ENCODE measurements at regions not wholly inside any gene's neighbourhood (a gene's known extent, or its start where the extent isn't known, plus 50 kb on each side); places are given as distances from the start of the nearest gene placed in this dataset.
"Not testable (repeated sequence)": the region's sequence is repeated elsewhere in the genome, so short reads cannot be mapped to it uniquely, and the experiment has no call there.

DNA sequence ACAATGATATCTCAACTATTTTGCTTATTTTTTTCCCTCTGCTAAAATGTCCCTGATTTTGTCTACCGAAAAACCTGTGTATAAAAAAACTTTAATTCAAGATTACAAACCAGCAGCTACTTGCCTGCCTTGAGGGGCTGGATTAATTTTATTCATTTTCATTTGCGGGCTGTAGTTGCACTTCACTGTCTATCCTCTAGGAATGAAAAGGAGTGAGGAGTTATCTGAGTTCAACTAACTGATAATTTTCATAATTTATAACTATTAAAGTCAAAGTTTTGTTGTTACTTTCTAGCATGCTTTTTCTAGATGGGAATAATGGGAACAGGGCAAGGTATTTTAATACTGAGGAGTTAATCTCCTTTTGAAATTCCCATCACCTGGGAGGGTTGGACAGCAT, 50.3 kb upstream of the AGTPBP1 start:
- DNase-seq, result not testable (repeated sequence)

DNA sequence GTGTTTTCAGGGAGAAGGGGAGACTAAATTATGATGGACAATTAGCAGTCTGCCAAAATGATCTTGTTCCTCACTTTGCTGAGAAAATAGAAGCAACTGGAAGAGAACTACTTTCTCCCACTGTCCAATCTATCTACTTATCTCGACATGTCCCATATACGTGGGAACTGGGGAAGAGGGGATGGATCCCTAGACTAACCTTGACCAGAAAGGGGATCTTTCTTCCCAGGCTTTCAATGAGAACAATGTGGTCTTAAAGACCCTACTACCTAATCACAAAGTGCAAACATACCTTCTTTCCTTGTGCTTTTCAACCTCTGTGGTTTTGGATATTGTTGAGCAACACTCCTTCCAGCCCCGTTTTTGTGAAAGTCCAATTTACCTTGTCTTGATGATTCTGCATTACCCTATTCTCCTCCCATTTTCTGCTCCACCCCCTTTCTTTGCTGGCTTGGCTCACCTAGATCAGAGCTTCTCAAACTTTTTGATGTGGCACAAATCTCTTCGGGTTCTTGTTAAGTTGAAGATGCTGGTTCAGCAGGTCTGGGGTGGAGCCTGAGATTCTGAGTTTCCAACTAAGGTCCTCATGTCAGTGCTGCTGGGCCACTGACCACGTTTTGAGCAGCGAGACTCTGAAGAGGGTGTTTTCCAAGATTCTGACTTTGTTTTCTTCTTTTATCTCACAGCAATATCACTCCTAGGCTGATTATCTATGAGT, 61.4 kb upstream of the AGTPBP1 start:
- DNase-seq, result not testable (repeated sequence)

DNA sequence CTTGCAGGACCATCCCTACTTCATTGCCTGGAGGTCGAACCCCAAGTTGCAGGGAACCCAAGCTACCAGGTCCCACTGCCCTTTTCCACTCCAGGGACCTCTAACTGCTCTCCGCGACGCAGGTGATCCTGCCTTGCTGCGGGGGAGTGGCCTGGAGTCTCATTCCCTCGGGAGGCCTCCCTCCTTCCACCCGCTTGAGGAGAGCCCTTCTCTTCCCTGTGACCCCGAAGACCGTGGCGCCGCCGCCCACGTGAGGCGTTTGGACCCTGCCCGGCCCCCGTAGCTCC, 63.0 kb upstream of the AGTPBP1 start:
- peak; percentile 34 for DNase-seq

DNA sequence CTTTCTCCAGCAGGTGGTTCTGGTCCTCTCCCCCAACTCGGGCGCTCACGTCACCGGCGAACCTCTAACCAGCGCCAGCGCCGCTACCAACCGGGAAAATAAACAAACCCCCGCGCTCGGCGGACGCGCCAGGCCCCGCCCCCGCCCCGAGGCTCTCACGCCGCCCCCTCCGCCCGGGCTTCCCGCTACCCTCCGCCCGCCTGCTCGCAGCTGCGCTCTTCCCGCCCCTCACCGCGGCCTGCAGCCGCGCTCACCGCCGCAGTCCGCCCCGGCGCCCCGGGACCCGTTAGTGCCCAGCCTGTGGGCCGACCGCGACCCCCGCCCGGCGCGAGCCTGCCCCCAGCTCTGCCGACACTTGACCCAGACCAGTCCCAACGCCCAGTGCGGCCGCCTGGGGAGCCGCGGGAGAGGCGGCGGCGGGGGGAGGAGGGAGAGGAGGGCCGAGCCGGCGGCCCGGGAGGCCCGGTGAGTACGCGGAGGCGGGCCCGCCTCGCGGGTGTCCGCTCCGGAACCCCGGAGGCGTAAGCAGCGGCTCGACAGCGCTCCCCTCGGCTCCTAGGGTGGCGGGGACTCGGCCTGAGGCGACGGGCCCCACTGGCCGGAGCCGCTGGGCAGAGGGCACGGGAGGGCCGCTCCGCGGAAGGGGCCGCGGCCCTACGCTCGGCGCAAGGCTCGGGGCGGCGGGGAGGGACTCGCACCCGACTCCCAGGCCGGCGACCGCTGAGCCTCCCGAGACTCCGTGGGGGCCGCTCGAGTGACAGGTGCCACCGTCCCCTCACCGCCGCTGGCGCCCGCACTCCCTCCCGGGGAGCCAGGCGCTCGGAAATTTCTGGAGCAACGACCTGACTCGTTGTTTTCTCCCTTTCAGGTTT, 63.6 kb upstream of the AGTPBP1 start:
- peak; percentile 34 for DNase-seq

DNA sequence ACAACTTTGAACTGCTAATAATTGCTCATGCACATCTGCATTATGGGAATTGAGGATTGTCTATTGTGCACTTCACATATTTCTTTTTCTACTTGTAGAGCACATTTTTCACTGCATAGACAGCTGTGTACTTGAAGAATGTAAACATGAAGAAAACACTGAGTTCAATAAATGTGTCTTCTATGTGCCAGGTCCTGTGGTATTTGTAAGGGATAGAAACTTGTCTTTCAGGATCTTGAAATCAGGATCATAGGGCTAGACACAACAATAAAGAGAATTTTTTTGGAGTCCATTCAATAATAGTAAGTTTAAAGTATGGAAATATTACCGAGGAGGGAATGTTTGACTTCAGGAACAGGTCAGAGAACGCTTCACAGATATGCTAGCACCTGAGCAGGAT, 66.6 kb upstream of the AGTPBP1 start:
- not testable (repeated sequence) for DNase-seq

DNA sequence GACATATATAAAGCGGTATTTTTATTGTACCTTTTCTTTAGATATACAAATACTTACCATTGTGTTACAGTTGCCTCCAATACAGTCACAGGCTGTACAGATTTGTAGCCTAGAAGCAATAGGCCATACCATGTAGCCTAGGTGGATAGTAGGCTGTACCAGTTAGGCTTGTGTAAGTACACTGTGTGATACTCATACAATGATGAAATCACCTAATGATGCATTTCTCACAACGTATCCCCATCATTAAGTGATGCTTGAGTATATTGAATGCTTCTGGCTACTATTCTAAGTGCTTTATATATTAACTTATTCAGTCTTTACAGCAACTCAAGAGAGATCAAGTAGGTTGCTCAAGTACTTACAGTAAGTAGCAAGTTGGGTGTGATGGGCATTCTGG, 71.6 kb upstream of the AGTPBP1 start:
- not testable (repeated sequence) for DNase-seq

DNA sequence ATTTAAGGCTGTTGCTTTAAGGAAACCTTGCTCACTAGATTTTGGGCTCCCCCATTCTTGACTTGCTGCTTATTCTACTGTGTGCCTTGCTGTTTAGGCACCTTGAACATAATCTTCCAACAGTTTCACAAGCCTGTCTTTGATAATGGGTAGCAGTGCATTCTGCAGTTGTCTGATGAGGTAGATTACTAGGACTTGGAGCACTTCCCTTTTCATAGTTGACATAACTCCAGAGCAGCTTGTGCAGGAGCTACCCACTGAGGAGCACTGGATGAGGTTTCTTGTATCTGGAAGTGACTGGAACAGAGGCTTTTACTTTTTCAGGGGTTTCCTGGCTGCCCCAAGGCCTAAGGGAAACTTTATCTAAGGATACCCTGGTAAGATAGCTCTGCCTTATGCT, 73.0 kb upstream of the AGTPBP1 start:
- not testable (repeated sequence) for DNase-seq

DNA sequence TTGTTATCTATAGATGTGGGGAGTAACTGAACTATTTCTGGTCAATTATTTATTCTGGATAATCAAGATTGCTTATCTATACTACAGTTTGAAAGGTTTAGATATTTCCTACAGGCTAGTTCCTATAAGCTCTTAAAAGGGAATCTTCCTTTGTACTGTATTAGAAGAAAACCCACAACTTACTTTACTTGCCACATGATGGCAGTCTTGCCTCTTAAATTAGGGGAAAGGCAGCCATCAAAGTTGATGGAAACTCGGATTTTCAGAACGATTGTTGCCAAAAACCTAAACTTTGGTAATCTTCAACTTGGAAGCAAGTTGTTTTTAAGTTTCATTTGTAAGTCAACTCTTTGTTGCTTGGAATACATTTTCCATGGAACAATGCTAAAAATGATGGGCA, 77.2 kb upstream of the AGTPBP1 start:
- DNase-seq, result peak; percentile 45

DNA sequence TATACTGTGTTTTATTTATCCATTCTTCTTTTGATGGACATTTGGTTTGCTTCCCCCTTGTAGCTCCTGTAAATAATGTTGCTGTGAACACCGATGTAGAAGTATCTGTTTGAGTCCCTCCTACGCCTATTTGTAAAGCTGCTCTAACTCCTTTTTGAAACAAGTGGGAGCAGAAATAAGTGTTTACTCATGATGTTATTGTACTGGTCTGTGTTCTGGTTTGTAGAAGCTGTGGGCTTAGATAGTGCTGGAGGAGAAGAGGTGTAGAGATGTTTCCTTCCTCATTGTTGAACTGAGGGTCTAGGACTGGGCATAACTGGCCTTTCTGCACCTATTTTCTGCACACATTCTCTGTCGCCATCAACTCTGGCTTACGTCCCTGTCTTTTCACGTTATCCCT, 78.8 kb upstream of the AGTPBP1 start:
- not testable (repeated sequence) for DNase-seq

DNA sequence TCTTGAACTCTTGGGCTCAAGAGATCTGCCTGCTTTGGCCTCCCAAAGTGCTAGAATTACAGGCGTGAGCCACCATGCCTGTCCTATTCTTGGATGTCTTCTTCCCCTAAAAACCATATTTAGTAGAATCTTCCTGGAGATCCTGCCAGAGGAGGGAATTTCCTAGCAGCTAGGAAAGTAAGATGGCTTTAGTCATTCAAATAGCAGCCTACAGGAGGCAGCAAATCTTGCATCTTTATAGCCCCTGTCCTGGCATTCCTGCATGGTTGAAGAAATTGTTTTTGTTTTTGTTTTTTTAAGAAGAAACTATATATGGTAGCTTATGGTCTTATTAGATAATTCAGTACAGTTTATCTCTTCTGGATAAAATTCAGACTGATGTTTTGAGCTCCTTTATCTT, 83.2 kb upstream of the AGTPBP1 start:
- not testable (repeated sequence) for DNase-seq

DNA sequence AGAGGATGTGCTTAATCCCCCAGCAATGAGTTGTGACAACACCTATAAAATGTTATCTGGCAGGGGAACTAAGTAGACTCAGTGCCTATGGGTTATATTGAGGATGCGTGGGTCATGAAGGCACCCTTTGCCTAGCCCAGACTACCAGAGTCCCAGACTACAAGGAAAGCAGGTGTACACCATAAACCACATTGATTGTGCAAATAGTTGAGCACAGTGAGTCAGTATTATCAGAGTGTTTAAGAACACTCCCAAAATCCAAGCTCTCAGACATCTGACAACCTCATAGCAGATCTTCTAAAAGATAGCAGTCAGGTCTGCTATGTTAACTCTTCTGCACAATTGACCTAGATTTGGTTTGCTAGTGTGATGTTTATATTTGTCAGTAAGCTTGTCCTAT, 92.8 kb upstream of the AGTPBP1 start:
- DNase-seq, result not testable (repeated sequence)

DNA sequence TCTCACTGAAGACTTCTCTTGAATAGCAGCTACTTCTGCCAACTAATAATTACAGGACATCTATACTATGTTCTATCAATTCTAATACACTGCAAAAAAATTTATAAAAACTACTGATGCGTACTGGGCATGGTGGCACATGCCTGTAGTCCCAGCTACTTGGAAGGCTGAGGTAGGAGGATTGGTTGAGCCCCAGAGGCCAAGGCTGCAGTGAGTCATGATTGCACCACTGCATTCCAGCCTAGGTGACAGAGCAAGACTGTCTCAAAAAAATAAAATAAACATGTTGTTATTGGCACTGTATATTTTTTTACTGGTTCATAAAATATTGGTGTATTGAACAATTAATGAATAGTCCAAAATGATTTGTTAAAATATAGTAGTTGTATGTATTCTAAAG, 97.0 kb upstream of the NAA35 start:
- DNase-seq, result not testable (repeated sequence)

DNA sequence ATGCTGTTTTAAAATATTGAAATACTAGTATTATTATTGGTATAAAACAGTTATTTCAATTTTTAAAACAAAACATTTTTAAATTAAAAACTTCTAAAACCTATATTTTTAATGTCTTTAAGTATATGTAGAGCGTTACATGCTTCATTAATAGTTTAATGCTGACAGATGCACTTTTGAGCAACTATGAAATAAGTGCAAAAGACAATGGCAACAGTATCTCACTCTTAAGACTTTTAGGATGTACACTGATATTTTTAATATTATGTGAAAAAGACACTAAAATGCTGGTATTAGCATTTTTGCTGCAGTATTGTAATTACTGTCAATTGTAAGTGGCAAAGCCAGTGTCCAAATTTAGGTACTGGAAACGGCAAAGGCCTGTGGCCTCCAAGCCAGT, 93.2 kb upstream of the NAA35 start:
- DNase-seq, result not testable (repeated sequence)

DNA sequence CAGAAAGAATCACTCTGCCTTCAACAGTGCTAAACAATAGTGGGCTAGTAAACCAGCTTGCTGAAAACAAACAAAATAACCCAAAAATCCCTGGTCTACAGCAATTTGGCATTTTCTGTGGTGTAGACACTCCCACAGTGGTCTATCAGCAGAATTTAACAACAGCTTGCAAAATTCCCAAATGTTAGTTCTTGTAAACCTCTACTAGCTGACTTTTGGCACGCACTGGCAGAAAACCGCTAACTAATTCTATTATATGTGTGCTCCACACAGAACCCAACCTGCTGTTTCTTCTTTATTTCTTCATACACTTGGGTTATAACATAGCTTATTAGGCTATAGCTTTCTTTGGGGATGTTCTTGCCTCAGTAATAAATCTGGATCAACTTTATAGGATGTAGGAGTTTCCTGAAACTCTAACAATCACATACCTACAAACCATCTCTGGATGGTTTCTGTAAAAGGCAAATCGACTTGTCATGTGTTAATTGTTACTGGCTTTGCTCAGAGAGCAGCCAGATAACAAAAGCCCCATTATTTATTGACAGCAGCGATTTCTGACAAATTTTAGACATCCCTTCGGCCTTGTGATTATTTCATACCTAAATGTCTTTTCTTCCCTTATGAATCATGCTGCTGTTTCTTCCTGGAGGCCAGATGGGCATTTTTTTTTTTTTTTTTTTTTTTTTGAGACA, 82.7 kb upstream of the NAA35 start:
- DNase-seq, result no peak

DNA sequence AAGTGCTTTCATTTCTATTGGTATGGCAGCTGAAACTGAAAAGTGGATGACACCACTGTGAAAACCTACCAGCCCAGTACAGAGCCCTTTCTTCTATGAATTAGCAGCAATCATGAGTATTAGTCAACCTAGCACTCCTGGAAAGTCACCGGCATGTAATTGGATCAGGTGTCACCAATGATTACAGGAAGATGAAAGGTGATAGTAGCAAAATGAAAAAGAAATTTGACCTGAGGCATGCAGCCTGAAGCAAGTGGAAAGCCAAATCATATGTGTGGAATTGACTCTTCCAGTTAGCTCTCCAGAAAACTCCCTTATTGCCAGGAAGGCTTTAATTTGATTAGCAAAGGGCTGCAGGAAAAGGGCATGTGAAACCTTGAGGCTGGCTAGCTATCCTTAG, 81.2 kb upstream of the NAA35 start:
- DNase-seq, result no peak

DNA sequence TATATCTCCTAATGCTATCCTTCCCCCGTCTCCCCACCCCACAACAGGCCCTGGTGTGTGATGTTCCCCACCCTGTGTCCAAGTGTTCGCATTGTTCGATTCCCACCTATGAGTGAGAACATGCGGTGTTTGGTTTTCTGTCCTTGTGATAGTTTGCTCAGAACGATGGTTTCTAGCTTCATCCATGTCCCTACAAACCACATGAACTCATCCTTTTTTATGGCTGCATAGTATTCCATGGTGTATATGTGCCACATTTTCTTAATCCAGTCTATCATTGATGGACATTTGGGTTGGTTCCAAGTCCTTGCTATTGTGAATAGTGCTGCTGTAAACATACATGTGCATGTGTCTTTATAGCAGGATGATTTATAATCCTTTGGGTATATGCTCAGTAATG, 79.1 kb upstream of the NAA35 start:
- not testable (repeated sequence) for DNase-seq

DNA sequence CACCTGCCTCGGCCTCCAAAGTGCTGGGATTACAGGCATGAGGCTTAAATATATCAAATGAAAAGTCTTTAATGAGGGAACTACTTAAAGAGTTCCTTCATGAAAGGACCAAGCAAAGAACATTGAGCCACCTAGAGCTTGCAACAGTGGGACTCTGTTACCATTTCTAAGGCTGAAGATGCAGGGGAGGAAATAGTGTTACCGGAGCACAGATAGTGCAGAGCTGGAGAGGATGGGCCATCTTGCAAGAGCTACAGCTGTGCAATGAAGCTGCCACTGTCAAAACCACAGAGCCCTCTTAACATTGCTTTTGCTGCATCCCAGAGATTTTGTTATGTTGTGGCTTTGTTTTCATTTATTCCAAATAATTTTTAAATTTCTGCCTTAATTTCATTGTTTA, 77.1 kb upstream of the NAA35 start:
- DNase-seq, result no peak

DNA sequence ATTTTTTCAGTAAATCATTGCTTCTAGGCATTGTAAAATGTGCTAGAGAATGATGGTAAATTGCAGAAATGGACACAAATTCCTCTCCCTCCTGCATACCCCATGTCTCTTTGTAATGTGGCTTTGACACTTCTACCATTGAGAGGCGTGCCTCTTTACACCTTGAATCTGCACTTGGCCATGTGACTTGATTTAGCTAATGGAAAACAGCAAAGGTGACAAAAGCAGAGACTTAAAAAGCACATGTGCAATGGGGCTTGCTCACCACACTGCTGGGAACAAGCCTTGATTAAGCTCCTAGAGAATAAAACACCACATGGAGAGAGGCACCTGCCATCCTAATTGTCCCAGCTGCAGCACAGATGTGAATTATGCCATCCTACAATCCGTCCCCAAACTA, 69.9 kb upstream of the NAA35 start:
- no peak for DNase-seq

DNA sequence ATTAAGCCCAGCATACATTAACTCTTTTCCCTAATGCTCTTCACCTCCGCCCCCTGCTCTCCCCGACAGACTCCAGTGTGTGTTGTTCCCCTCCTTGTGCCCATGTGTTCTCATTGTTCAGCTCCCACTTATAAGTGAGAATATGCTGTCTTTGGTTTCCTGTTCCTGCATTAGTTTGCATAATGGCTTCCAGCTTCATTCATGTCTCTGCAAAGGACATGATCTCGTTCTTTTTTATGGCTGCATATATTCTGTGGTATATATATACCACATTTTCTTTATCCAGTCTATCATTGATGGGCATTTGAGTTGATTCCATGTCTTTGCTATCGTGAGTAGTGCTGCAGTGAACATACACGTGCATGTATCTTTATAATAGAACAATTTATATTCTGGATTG, 69.3 kb upstream of the NAA35 start:
- DNase-seq, result not testable (repeated sequence)

DNA sequence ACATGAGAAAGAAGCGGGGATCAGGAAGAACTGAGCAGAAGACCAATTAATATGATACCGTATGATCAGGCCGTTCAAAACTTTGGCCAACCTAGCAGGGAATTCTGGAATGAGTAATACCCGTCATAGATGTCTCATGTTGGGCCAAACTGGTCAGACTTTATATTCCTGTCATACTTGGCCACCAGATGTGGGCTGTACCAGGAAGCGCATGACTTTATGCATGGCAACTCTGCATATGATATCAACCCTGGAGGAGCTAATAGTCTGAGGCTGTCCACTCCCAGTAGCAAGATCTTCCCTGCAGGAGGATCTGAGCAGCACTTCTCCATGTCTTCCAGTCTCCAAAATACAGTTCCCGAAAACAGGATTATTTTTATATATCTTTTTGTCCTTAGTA, 68.5 kb upstream of the NAA35 start:
- DNase-seq, result no peak

DNA sequence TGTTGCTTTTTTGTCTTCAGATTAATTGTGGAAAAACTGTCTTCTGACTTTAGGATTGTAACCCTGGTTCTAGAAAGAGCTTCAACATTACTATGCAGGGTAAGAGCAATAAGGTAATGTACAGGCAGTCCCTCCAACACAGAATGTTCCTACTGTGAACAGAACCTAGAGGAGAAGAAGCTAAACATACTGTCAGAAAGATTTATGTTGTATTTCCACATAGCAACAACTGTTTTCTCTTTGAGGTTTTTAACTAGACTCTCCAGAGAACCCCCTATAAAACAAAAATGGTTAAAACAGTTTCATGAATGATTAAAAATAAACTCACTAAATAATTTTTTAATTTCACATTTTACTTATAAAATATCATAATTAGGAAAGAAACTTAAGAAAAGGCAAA, 64.3 kb upstream of the NAA35 start:
- DNase-seq, result no peak

DNA sequence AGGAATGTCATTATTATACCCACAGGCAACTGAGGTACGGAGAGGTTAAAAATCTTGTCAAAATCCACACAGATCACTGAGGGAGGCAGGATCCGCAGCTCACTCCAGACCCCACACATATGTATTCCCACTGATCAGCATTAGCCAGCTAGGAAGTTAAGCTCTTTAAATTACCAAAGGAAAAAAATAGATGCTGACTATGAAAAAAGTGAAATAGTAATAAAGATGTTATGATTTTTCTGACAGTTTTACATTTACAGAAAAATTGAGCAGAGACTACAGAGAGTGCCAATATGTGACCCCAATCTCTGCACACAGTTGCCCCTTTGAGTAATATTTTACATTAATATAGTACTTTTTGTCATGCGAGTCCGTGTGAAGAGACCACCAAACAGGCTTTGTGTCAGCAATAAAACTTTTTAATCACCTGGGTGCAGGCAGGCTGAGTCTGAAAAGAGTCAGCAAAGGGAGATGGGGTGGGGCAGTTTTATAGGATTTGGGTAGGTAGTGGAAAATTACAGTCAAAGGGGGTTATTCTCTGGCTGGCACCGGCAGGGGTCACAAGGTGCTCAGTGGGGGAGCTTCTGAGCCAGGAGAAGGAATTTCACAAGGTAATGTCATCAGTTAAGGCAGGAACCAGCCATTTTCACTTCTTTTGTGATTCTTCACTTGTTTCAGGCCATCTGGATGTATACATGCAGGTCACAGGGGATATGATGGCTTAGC, 61.9 kb upstream of the NAA35 start:
- not testable (repeated sequence) for DNase-seq

DNA sequence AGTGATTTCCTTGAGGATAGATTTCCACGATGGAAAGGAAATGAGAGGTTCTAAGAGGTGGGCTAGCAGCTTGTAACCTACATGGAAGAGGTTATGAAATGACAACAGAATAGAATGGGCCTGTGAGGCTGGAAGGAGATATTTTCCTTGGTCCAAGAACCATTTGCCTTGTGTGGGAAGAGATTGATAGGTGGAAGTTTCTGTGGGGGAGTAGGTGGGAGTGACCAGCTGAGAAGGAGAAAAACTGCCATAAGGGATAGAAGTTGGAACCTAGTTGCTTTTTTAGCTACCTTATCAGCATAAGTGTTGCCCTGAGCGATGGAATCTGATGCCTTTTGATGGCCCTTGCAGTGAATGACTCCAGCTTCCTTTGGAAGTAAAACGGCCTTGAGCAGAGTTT, 60.4 kb upstream of the NAA35 start:
- DNase-seq, result not testable (repeated sequence)

Measured in kidney glomerular epithelial cell (primary cell).